Progenitor cell of endocrine pancreas (in vitro differentiated cells): ENCODE measurements at regions not wholly inside any gene's neighbourhood (a gene's known extent, or its start where the extent isn't known, plus 50 kb on each side); places are given as distances from the start of the nearest gene placed in this dataset.

Source experiments
- DNase-seq: peaks from one replicate; pipeline ENCODE4 v3.0.0; 2021; ENCODE audit warnings: low spot score; ENCODE audit not compliant: unreplicated experiment
- H3K27ac Mint-ChIP-seq: 2 replicates; pipeline ENCODE4 v1.8.0; 2021; ENCODE audit warnings: mild to moderate bottlenecking, moderate library complexity, mixed read lengths
- H3K27me3 Mint-ChIP-seq: 2 replicates; pipeline ENCODE4 v1.8.0; 2021; ENCODE audit warnings: mixed read lengths
- H3K36me3 Mint-ChIP-seq: 2 replicates; pipeline ENCODE4 v1.8.0; 2022; ENCODE audit warnings: mixed read lengths; ENCODE audit not compliant: insufficient read depth
- H3K4me1 Mint-ChIP-seq: 2 replicates; pipeline ENCODE4 v1.8.0; 2021; ENCODE audit warnings: low read depth, mixed read lengths
- H3K4me3 Mint-ChIP-seq: 2 replicates; pipeline ENCODE4 v1.8.0; 2021; ENCODE audit warnings: low read depth, mild to moderate bottlenecking, moderate library complexity, mixed read lengths
- H3K9me3 Mint-ChIP-seq: 2 replicates; pipeline ENCODE4 v1.8.0; 2021; ENCODE audit warnings: low read depth, mixed read lengths
- CTCF ChIP-seq: fragments of 200-600 bp; sonication (generic); IDR thresholded peaks from one replicate; pipeline ENCODE4 v1.5.0; 2021; ENCODE audit warnings: antibody characterized with exemption, mild to moderate bottlenecking; ENCODE audit not compliant: unreplicated experiment

- no peak for DNase-seq
- H3K27me3 Mint-ChIP-seq = peaks cover 3% of the 10 kb centered on the region
- no peak overlapping the region for H3K4me3 Mint-ChIP-seq
- TF ChIP-seq CTCF = no peak
- H3K9me3 Mint-ChIP-seq = peaks cover 3% of the 10 kb centered on the region
- peaks cover 1% of the 10 kb centered on the region for H3K36me3 Mint-ChIP-seq
- peaks cover 14% of the 10 kb centered on the region for H3K4me1 Mint-ChIP-seq
- H3K27ac Mint-ChIP-seq = peak overlapping the region; percentile 63
These were observed 62.8 kb upstream of the DOCK9 start for GRCh38 chr13:99040536-99041131.

DNA sequence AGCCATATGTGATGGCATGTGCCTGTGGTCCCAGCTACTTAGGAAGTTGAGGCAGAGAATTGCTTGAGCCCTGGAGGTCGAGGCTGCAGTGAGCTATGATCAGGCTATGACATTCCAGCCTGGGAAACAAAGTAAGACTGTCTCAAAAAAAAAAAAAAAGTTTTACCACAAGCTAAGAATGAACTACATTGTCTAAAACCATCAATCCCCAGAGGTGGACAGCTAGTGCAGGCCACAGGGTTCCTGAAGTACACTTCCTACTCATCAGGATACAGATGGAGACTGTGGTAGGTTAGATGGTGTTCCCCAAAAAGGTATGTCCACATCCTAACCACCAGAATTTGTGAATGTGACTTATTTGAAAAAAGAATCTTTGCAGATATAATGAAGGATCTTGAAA lies 63.5 kb upstream of the DOCK9 start:
- Mint-ChIP-seq H3K9me3 (no peaks in the 10 kb centered on the region), H3K36me3 (no peaks in the 10 kb centered on the region), H3K27ac (no peak overlapping the region), H3K4me1 (peaks cover 16% of the 10 kb centered on the region), H3K27me3 (peaks cover 3% of the 10 kb centered on the region), H3K4me3 (no peak overlapping the region)
- no peak for DNase-seq
- TF ChIP-seq CTCF = no peak

GRCh38 chr13:99041788-99042187 lies 63.9 kb upstream of the DOCK9 start:
- Mint-ChIP-seq H3K36me3 (no peaks in the 10 kb centered on the region), H3K4me3 (no peak overlapping the region), H3K9me3 (no peaks in the 10 kb centered on the region), H3K27me3 (peaks cover 3% of the 10 kb centered on the region), H3K27ac (no peak overlapping the region), H3K4me1 (peaks cover 20% of the 10 kb centered on the region)
- no peak for DNase-seq
- TF ChIP-seq CTCF = no peak

GRCh38 chr13:99042521-99043250 lies 64.8 kb upstream of the DOCK9 start:
- no peaks in the 10 kb centered on the region for H3K36me3 Mint-ChIP-seq
- peaks cover 3% of the 10 kb centered on the region for H3K27me3 Mint-ChIP-seq
- DNase-seq = no peak
- H3K27ac Mint-ChIP-seq = no peak overlapping the region
- peaks cover 20% of the 10 kb centered on the region for H3K4me1 Mint-ChIP-seq
- no peak overlapping the region for H3K4me3 Mint-ChIP-seq
- TF ChIP-seq CTCF = no peak
- no peaks in the 10 kb centered on the region for H3K9me3 Mint-ChIP-seq

DNA sequence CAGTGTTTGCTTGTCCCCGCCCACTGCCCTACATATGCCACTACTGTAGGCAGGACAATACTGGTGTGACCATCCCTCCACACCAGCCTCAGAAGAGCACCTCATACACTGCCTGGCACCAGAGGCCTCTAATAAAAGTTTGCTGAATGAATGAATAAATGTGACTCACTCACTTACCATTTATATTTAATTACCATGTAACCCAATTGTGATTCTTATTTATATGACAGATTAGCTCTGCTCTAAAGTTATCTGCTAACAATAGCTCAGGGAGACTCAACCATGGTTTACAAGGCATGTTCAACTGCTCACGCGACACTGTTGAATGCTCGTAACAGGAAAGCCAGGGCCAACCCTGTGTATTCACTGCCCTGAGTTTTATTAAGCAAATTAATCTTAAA lies 66.0 kb upstream of the DOCK9 start:
- Mint-ChIP-seq H3K4me3 (no peak overlapping the region), H3K4me1 (peaks cover 20% of the 10 kb centered on the region), H3K27me3 (peaks cover 3% of the 10 kb centered on the region), H3K36me3 (no peaks in the 10 kb centered on the region), H3K9me3 (no peaks in the 10 kb centered on the region), H3K27ac (no peak overlapping the region)
- no peak for TF ChIP-seq CTCF
- DNase-seq = no peak
